ENCODE measurements at regions not wholly inside any gene's neighbourhood (a gene's known extent, or its start where the extent isn't known, plus 50 kb on each side); places are given as distances from the start of the nearest gene placed in this dataset.

- no peaks in the 10 kb centered on the region for H3K9me3 ChIP-seq
- intact Hi-C loops (cut with DNase I), result no loop called here
- H3K4me3 ChIP-seq, result no peak overlapping the region
- H3K27ac ChIP-seq, result no peak overlapping the region
- no peaks in the 10 kb centered on the region for H3K36me3 ChIP-seq
- H3K27me3 ChIP-seq, result peaks cover 0 to 30% (median 14%) of the 10 kb centered on the region in 7 donors
- no peaks in the 10 kb centered on the region for H3K4me1 ChIP-seq
- TF ChIP-seq, protein P1, sequence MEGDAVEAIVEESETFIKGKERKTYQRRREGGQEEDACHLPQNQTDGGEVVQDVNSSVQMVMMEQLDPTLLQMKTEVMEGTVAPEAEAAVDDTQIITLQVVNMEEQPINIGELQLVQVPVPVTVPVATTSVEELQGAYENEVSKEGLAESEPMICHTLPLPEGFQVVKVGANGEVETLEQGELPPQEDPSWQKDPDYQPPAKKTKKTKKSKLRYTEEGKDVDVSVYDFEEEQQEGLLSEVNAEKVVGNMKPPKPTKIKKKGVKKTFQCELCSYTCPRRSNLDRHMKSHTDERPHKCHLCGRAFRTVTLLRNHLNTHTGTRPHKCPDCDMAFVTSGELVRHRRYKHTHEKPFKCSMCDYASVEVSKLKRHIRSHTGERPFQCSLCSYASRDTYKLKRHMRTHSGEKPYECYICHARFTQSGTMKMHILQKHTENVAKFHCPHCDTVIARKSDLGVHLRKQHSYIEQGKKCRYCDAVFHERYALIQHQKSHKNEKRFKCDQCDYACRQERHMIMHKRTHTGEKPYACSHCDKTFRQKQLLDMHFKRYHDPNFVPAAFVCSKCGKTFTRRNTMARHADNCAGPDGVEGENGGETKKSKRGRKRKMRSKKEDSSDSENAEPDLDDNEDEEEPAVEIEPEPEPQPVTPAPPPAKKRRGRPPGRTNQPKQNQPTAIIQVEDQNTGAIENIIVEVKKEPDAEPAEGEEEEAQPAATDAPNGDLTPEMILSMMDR (IDR thresholded peaks at IDR 0.05), result no peak
- no peak for DNase-seq
- ATAC-seq, result no peak
Observed at GRCh38 chr18:57299931-57300330, 52.4 kb upstream of the ST8SIA3 start.

DNA sequence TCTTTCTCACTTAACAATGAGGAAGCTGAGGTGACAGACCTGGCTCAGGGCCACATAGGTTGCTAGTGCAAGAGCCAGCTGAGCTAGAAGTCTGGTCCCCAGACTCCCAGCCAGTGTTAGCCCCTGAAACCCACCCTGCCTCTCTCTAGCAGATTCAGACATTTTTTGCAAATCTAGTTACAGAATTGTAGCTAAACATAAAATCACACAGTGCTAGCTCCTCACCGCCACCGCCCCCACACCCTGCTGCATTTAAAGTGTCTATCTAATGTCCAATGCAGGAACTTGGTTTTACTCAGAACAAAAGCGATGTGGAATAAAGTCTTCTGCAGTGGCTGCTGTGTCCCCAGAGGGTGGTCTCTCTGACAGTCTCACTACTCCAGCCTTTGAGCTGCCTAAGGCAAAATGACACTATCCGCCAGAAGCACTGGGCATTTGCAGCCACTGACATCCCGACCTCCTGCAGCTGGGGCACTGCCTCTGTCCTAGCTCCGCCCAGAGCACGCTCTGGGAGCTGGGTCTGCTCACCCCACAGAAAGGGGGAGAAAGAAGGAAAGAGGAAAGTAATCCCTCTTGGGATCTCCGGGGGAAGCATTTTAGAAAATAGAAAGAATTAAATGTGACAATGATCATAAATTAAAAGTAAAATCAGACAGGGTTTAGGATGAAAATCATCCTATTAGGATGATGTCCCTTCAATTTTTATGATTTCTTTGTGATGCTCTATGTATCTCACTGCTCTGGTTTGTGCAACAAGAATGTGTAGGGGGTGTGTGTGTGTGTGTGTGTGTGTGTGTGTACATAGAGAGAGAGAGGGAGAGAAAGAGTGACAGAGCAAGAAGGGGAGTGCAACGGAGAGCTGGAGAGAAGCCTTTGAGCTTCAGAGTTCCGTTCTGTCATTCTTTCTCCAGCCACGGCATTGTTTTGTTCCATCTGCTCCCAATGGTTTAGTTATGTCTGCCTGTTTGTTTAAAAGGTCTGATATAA, 50.5 kb upstream of the ST8SIA3 start:
- Histone ChIP-seq H3K9me3 (no peaks in the 10 kb centered on the region), H3K27me3 (peaks cover 0 to 27% (median 14%) of the 10 kb centered on the region in 7 donors), H3K36me3 (no peaks in the 10 kb centered on the region), H3K4me1 (no peaks in the 10 kb centered on the region), H3K4me3 (no peak overlapping the region), H3K27ac (no peak overlapping the region)
- ATAC-seq (no peak), DNase-seq (no peak)
- TF ChIP-seq, protein P1 (IDR thresholded peaks at IDR 0.05), result no peak
- WGBS, 2 donors, result 40 to 47% methylated on average over 11 of the region's 11 CpGs
- intact Hi-C loops (cut with DNase I), result no loop called here

All from heart right ventricle (tissue), 16 donors.